Subcutaneous abdominal adipose tissue (tissue), 5 donors: ENCODE measurements at regions not wholly inside any gene's neighbourhood (a gene's known extent, or its start where the extent isn't known, plus 50 kb on each side); places are given as distances from the start of the nearest gene placed in this dataset.
"Not testable (repeated sequence)": the region's sequence is repeated elsewhere in the genome, so short reads cannot be mapped to it uniquely, and the experiment has no call there.

Experiments
- H3K27ac ChIP-seq: one replicate; pipeline ENCODE4 v1.7.0; 2013; ENCODE audit warnings: low read depth, mild to moderate bottlenecking, inconsistent platforms, low read length, moderate library complexity
- H3K27me3 ChIP-seq, 5 donors: one replicate each; pipeline ENCODE4 v1.7.0; 2013; ENCODE audit warnings: low read length in 5 of 5, inconsistent platforms in 1 of 5; ENCODE audit not compliant: control insufficient read depth in 5 of 5, insufficient read depth in 4 of 5
- H3K36me3 ChIP-seq, 5 donors: one replicate each; pipeline ENCODE4 v1.7.0; 2013; ENCODE audit warnings: low read length in 5 of 5; ENCODE audit not compliant: control insufficient read depth in 5 of 5, insufficient read depth in 5 of 5
- H3K4me1 ChIP-seq, 5 donors: one replicate each; pipeline ENCODE4 v1.7.0; 2013; ENCODE audit warnings: low read length in 5 of 5, mild to moderate bottlenecking in 3 of 5, moderate library complexity in 1 of 5; ENCODE audit not compliant: control insufficient read depth in 5 of 5, insufficient read depth in 5 of 5
- H3K4me3 ChIP-seq, 5 donors: one replicate each; pipeline ENCODE4 v1.7.0; 2013; ENCODE audit warnings: low read length in 5 of 5, low read depth in 1 of 5
- H3K9ac ChIP-seq, 5 donors: one replicate each; pipeline ENCODE4 v1.7.0; 2013; ENCODE audit warnings: low read length in 5 of 5, mild to moderate bottlenecking in 4 of 5, moderate library complexity in 3 of 5
- H3K9me3 ChIP-seq, 5 donors: one replicate each; pipeline ENCODE4 v1.7.0; 2013; ENCODE audit warnings: low read length in 5 of 5; ENCODE audit not compliant: control insufficient read depth in 5 of 5
- donor health status: healthy.
- donor health status: healthy.
- donor health status: healthy.
- donor health status: healthy.
- donor health status: healthy.

DNA sequence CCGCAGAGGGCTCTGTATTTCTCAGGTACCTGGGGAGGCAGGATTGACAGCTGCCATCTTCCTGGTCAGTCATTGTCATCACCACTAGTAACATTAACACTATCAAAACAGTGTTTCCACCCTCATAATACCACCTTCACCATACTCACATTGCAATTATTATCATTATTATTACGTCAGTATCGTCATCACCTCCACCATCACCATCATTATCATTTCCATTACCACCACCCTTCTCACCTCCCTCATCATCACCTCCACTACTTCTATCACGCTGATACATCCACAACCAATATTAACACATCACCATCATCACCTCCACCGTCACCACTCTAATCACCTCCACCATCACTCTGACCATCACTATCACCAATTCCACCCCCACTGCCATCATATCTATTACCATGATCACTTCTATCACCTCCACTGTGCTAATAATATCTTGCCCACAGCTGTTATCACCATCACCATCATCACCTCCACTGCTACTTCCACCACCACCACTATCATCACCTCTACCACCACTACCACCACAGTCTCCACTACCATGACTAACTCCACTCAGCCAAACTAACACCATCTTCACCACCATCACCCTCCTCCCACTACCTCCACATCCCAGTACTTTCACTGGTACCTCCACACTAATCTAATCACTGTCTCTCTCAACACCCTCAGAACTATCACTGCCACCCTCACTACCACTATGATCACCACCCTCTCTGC lies 196.4 kb downstream of the RPS24 start:
- Histone ChIP-seq H3K27me3 (no peaks in the 10 kb centered on the region), H3K4me1 (no peaks in the 10 kb centered on the region), H3K27ac (no peak overlapping the region), H3K4me3 (no peak overlapping the region), H3K9me3 (no peaks in the 10 kb centered on the region), H3K9ac (no peak overlapping the region), H3K36me3 (no peaks in the 10 kb centered on the region)

- no peaks in the 10 kb centered on the region for H3K9me3 ChIP-seq
- H3K27ac ChIP-seq, result no peak overlapping the region
- no peak overlapping the region for H3K9ac ChIP-seq
- H3K36me3 ChIP-seq, result no peaks in the 10 kb centered on the region
- no peaks in the 10 kb centered on the region for H3K4me1 ChIP-seq
- no peaks in the 10 kb centered on the region for H3K27me3 ChIP-seq
- no peak overlapping the region for H3K4me3 ChIP-seq
Observed at GRCh38 chr10:78231327-78231726, 197.7 kb downstream of the RPS24 start.

- H3K27ac ChIP-seq, result no peak overlapping the region
- no peaks in the 10 kb centered on the region for H3K9me3 ChIP-seq
- no peaks in the 10 kb centered on the region for H3K36me3 ChIP-seq
- no peak overlapping the region for H3K4me3 ChIP-seq
- no peak overlapping the region for H3K9ac ChIP-seq
- H3K4me1 ChIP-seq, result no peaks in the 10 kb centered on the region
- no peaks in the 10 kb centered on the region for H3K27me3 ChIP-seq
Observed at GRCh38 chr10:78231939-78232338, 198.3 kb downstream of the RPS24 start.

- no peaks in the 10 kb centered on the region for H3K4me1 ChIP-seq
- no peaks in the 10 kb centered on the region for H3K27me3 ChIP-seq
- H3K36me3 ChIP-seq, result no peaks in the 10 kb centered on the region
- no peak overlapping the region for H3K27ac ChIP-seq
- H3K9me3 ChIP-seq, result no peaks in the 10 kb centered on the region
- no peak overlapping the region for H3K4me3 ChIP-seq
- H3K9ac ChIP-seq, result no peak overlapping the region
Observed at GRCh38 chr10:78236416-78237015, 202.9 kb downstream of the RPS24 start.

GRCh38 chr10:78237951-78238350 lies 204.3 kb downstream of the RPS24 start:
- not testable (repeated sequence) for H3K27ac ChIP-seq, H3K9ac ChIP-seq, H3K9me3 ChIP-seq, H3K4me1 ChIP-seq, H3K27me3 ChIP-seq, H3K36me3 ChIP-seq, H3K4me3 ChIP-seq

DNA sequence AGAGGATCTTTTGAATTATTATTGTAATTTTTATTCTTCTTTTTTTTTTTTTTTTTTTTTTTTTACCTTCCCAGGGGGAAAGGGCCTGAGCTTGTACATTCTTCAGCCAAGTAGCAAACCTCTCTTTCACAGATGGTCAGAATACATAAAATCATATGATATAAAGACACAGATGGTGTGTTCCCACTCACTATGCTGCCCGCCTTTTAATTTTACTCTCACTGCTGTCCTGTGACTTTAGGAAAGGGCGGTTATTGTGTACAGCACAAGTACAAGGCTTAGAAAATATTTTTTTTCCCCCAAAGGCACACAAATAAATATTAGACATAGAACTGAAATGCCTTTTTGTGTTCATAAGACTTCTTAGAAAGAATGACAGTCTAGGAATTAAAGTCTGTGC lies 213.6 kb downstream of the RPS24 start:
- peaks cover 0 to 4% (median 0%) of the 10 kb centered on the region in 5 donors for H3K9me3 ChIP-seq
- no peak overlapping the region for H3K4me3 ChIP-seq
- no peak overlapping the region for H3K27ac ChIP-seq
- no peaks in the 10 kb centered on the region for H3K27me3 ChIP-seq
- no peaks in the 10 kb centered on the region for H3K36me3 ChIP-seq
- H3K4me1 ChIP-seq, result peaks cover 0 to 30% (median 14%) of the 10 kb centered on the region in 5 donors
- H3K9ac ChIP-seq, result no peak overlapping the region

- Histone ChIP-seq H3K9ac (no peak overlapping the region), H3K27me3 (no peaks in the 10 kb centered on the region), H3K4me1 (peaks cover 0 to 30% (median 14%) of the 10 kb centered on the region in 5 donors), H3K4me3 (no peak overlapping the region), H3K27ac (no peak overlapping the region), H3K36me3 (no peaks in the 10 kb centered on the region), H3K9me3 (peaks cover 0 to 4% (median 0%) of the 10 kb centered on the region in 5 donors)
Observed at GRCh38 chr10:78247821-78248220, 214.2 kb downstream of the RPS24 start.

DNA sequence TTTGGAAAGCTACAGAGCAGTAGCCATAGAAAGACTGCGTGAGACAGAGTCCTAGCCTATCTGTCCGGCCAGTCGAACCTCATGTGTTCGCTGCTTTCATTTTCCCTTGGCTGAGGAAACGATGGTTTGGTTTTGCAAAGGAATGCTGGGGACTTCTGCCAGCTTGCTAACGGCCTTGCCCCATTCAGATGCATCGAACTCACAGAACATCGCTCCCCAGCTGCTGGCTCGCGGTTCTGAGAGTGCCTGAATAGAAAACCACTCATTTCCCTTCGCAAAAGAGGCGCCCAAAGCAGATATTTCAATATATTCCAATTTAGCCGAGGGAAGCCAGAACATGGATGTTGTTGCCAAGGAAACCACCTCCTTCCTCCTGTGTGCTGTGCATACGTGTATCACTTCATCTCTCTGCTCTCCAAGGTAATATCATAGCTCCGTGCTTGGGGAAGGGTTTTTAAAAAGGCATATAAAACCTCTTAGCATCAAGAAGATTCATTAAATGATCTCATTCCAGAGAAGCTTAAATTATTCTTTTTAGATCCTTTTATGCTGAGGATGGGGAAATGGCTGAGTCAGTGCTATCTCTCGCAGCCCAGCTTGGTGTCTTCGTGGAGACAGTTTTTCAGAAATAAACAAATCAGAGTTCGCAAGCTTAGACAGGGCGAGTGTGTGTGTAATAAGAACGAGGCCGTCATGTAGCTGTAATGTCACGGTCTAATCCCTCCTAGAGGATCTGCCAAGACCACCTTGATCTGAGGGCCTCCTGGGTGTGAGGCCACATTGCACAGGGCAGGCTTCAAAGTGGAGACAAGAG lies 215.2 kb downstream of the RPS24 start:
- no peaks in the 10 kb centered on the region for H3K9me3 ChIP-seq
- H3K4me3 ChIP-seq, result peak overlapping the region in 4 of 5 donors; percentile 0 to 52 (median 20)
- H3K36me3 ChIP-seq, result no peaks in the 10 kb centered on the region
- no peaks in the 10 kb centered on the region for H3K27me3 ChIP-seq
- no peak overlapping the region for H3K9ac ChIP-seq
- peaks cover 0 to 30% (median 14%) of the 10 kb centered on the region in 5 donors for H3K4me1 ChIP-seq
- peak overlapping the region; percentile 6 for H3K27ac ChIP-seq

DNA sequence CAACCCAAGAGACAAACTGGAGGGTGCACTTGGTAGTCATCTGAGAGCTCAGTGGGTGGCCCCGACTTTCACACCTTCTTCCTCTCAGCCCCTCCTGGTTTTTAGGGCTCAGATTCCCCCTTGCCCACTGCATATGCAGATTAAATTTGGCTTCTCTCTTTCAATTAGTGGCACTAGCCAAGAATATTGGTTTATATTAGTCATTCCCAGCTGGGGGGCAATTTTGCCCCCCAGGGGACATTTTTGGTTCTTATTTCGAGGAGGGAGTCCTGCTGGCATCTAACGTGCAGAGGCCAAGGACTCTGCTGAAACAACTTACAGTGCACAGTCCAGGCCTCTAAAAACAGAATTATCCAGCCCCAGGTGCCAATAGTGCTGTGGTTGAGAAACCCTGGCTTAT lies 216.0 kb downstream of the RPS24 start:
- H3K4me1 ChIP-seq, result peaks cover 0 to 30% (median 14%) of the 10 kb centered on the region in 5 donors
- no peaks in the 10 kb centered on the region for H3K36me3 ChIP-seq
- H3K9me3 ChIP-seq, result no peaks in the 10 kb centered on the region
- H3K4me3 ChIP-seq, result no peak overlapping the region
- no peak overlapping the region for H3K27ac ChIP-seq
- no peaks in the 10 kb centered on the region for H3K27me3 ChIP-seq
- H3K9ac ChIP-seq, result no peak overlapping the region
